Lower leg skin (tissue), 3 donors: ENCODE measurements at regions not wholly inside any gene's neighbourhood (a gene's known extent, or its start where the extent isn't known, plus 50 kb on each side); places are given as distances from the start of the nearest gene placed in this dataset.

ENCODE experiments used
- CTCF ChIP-seq, 3 donors: fragments of 450-650 bp; IDR thresholded peaks; one replicate each; pipeline ENCODE4 v1.5.1; 2016; ENCODE audit warnings: antibody characterized with exemption in 3 of 3, mild to moderate bottlenecking in 3 of 3, moderate library complexity in 2 of 3
- POLR2A ChIP-seq, 2 donors: fragments of 450-650 bp; IDR thresholded peaks; one replicate each; pipeline ENCODE4 v1.6.1; 2016 to 2017; ENCODE audit warnings: antibody characterized with exemption in 2 of 2, mild to moderate bottlenecking in 1 of 2, moderate library complexity in 1 of 2

- TF ChIP-seq POLR2A (IDR thresholded peaks at IDR 0.05) (no peak), CTCF (IDR thresholded peaks at IDR 0.05) (no peak)
Observed at GRCh38 chr14:54211551-54212308, 185.1 kb upstream of the CDKN3 start.
